ENCODE measurements at regions not wholly inside any gene's neighbourhood (a gene's known extent, or its start where the extent isn't known, plus 50 kb on each side); places are given as distances from the start of the nearest gene placed in this dataset.

GRCh38 chr2:156001851-156002250, 330.7 kb downstream of the NR4A2 start:
- H3K9ac ChIP-seq (ENCODE audit: extremely low read depth, insufficient read length, low read length): no peak overlapping the region
- H3K56ac ChIP-seq (ENCODE audit: insufficient read length, low read depth, low read length): no peak overlapping the region
- H3K27me3 Mint-ChIP-seq (ENCODE audit: low read depth): no peaks in the 10 kb centered on the region; the same call in 1 of the 2 replicates
- DNase-seq: no peak
- no peak overlapping the region for H4K91ac ChIP-seq (ENCODE audit: insufficient read length, low read depth, low read length)
- TF ChIP-seq CTCF (conservative IDR thresholded peaks at IDR 0.05): no peak
- H3K4ac ChIP-seq (ENCODE audit: low read depth, low read length): no peak overlapping the region
- no peak overlapping the region for H2AFZ ChIP-seq (ENCODE audit: low read length)
- no peaks in the 10 kb centered on the region for H3K27me3 ChIP-seq (ENCODE audit: insufficient read depth, low read length)
- no peak overlapping the region for H2BK120ac ChIP-seq (ENCODE audit: low read depth, low read length, poor library complexity, severe bottlenecking)
- H3K4me1 Mint-ChIP-seq: peaks cover 10% of the 10 kb centered on the region in 2 experiments
- no peaks in the 10 kb centered on the region for H3K36me3 Mint-ChIP-seq (ENCODE audit: insufficient read depth in 1 of 3, low read depth in 3 of 3)
- no peak overlapping the region for H2BK20ac ChIP-seq (ENCODE audit: low read depth, low read length, poor library complexity, severe bottlenecking)
- H3K27ac Mint-ChIP-seq: no peak overlapping the region
- no peak overlapping the region for H4K8ac ChIP-seq (replicated peaks; ENCODE audit: insufficient read length, low read depth, low read length)
- no peak overlapping the region for H3K18ac ChIP-seq (ENCODE audit: insufficient read length, low read depth, low read length)
- H3K23me2 ChIP-seq (ENCODE audit: insufficient read length, low read depth, low read length, poor library complexity, severe bottlenecking): no peaks in the 10 kb centered on the region
- no peaks in the 10 kb centered on the region for H3K9me3 ChIP-seq (ENCODE audit: control insufficient read depth, low read depth, low read length)
- H3K23ac ChIP-seq (ENCODE audit: insufficient read length, low read depth, low read length): no peak overlapping the region
- H4K5ac ChIP-seq (ENCODE audit: insufficient read length, low read depth, low read length): no peak overlapping the region
- H2BK15ac ChIP-seq (ENCODE audit: low read depth, low read length): no peak overlapping the region
- no peak overlapping the region for H2AK5ac ChIP-seq (ENCODE audit: insufficient read length, low read length)
- H3K4me1 ChIP-seq (ENCODE audit: insufficient read depth, low read length): no peaks in the 10 kb centered on the region
- H2BK5ac ChIP-seq (ENCODE audit: insufficient read length, low read length): no peak overlapping the region
- no peaks in the 10 kb centered on the region for H3K9me3 Mint-ChIP-seq
- no peaks in the 10 kb centered on the region for H3K79me1 ChIP-seq (ENCODE audit: insufficient read depth, low read depth, low read length, poor library complexity, severe bottlenecking)
- WGBS (ENCODE audit: extremely low coverage, insufficient read length, low lambda C conversion rate): no CpG with 5 or more reads among the region's 1 CpG
- H3K14ac ChIP-seq (ENCODE audit: insufficient read depth, low read length): no peak overlapping the region
- H3K27ac ChIP-seq (ENCODE audit: insufficient read length, low read depth, low read length): no peak overlapping the region
- H3K79me2 ChIP-seq (ENCODE audit: insufficient read depth, low read length): no peaks in the 10 kb centered on the region
- no peak overlapping the region for H3T11ph ChIP-seq (ENCODE audit: low read length)
- H2BK12ac ChIP-seq (ENCODE audit: insufficient read length, low read depth, low read length): no peak overlapping the region
- H3K4me2 ChIP-seq (ENCODE audit: insufficient read depth, insufficient read length, low read length): no peak overlapping the region
- no peak overlapping the region for H3K4me3 Mint-ChIP-seq
- H4K20me1 ChIP-seq (ENCODE audit: control insufficient read depth, insufficient read depth, insufficient read length): no peaks in the 10 kb centered on the region

Data from H9 (cell line).